Muscle of back (tissue), 3 donors: ENCODE measurements at regions not wholly inside any gene's neighbourhood (a gene's known extent, or its start where the extent isn't known, plus 50 kb on each side); places are given as distances from the start of the nearest gene placed in this dataset.

Source experiments
- DNase-seq, 3 donors: peaks; one replicate each; pipeline versions ENCODE4 v3.0.0 to v3.0.0-alpha.2; 2013

- DNase-seq = no peak
These were observed 51.9 kb upstream of the DBX2 start for GRCh38 chr12:45102818-45103217.

DNA sequence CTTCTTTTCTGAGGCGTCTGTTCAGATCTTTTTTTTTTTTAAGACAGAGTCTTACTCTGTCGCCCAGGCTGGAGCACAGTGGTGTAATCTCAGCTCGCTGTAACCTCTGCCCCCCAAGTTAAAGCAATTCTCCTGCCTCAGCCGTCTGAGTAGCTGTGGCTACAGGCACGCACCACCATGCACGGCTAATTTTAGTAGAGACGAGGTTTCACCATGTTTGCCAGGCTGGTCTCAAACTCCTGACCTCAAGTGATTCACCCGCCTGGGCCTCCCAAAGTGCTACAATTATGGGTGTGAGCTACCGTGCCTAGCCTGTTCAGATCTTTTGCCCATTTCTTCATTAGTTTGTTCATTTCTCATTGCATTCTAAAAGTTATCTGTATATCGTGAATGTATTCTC is 55.1 kb upstream of the DBX2 start:
- no peak for DNase-seq

- no peak for DNase-seq
These were observed 61.4 kb upstream of the DBX2 start for GRCh38 chr12:45112306-45112705.

- no peak for DNase-seq
These were observed 70.3 kb upstream of the DBX2 start for GRCh38 chr12:45121224-45121623.

DNA sequence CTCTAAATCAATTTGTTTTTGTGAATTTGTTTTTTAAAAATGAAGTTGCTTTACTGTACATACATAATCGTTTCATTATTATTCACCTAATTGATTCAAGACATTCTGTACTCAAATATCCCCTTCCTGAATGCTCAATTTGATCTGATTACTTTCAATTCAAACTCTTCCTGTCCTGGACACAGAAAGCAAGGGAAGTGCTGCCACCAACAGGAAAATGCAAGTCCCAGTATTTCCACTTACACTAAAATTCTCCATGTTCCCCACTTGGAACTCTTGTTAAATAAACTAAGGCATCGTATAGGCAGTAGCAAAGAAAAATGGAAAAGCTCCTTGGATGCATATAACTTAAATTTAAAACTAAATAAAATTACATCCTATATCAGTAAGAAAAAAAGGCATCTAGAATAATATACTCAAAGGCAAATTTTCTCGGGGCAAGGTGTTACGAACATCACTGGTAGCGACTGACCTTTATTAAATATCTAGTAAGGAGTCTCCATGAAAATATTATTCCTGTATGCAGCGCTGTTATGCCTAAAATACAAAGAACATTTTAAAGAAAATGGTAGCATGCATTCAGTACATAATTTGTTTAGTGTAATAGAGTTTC is 72.0 kb upstream of the DBX2 start:
- peak; percentile 29 to 72 (median 54) for DNase-seq

DNA sequence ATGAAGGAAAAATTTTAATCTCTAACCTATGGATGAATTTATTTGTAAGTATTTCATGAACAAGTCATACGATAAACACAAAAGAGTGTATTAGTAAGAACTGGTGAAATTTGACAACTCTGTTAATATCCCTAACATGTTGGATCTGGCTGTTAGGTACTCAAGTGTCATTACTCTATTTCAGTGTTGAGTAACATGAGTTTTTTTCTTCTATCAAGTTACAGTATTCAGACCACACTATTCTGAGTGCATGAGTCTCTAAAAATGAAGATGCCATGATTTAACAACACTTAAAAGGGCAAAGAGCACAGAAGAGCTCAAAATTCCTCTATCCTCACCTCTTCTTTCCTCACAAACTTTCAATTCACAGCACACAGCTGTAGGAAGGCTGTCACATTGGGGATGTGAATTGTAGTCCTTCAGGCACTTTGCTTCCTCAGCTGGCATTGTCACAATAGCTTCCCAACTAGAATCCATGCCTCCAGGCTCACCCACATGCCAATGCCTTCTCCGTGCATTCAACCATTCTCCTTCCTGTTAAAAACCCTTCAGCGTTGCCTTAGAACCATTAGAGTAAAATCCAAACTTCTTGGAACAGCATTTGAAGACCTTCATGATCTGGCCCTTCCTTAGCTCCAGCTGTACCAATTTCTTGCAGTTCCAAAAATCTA is 73.7 kb upstream of the DBX2 start:
- no peak for DNase-seq

DNA sequence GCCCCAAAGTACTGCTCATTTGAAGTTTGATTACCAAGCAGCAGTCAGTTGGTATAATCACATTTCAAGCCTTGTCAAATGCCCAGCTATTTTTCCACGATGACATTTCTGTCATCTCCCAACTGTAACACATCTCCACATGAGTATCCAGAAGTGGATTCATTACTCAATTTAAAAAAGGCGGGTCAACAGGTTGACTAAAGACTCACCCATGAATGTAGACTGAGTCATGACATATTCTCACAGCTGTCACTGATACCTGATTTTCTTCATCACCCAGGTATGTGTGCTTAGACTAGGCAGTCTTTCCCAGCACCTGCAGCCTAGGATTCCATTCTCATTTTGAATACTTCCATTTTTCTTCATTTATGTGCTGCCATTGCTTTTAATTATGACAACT is 75.1 kb upstream of the DBX2 start:
- no peak for DNase-seq

DNA sequence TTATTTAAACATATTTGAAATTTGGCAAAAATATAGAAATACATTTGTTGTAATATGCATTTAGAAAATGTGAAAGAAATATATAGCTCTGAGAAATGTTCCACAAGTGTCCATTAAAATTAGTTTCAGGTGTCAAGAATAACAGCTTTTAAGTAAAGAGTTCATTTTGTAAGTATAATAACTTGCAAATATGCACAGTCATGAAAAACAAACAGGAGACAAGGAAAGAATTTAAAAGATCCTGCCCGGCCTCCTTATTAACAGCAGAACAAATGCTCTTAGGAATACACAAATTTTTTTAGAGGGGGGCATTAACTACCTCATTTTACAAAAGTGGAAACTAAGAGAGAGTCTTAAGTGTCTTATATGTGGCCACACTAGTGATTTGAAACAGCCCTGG is 77.7 kb upstream of the DBX2 start:
- no peak for DNase-seq

DNA sequence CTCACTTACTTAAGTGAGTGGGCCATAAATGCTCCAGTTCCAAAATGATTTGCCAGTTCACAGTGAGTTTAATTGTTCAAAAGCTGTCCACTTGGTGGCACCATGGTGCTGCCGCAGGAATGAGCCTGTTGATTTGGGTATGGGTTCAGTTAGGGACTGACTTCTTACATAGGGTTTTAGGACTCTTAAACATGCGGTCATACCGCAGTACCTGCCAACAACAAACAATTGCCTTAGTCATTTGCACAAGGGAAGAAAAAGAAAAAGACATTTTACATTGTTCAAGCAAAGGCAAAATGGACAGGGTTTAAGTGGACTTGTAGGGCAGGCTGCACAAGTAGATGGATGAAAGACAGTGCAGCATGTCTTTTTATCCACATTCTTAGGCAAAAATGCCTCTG is 80.0 kb upstream of the DBX2 start:
- DNase-seq = peak; percentile 57 to 85 (median 71)

DNA sequence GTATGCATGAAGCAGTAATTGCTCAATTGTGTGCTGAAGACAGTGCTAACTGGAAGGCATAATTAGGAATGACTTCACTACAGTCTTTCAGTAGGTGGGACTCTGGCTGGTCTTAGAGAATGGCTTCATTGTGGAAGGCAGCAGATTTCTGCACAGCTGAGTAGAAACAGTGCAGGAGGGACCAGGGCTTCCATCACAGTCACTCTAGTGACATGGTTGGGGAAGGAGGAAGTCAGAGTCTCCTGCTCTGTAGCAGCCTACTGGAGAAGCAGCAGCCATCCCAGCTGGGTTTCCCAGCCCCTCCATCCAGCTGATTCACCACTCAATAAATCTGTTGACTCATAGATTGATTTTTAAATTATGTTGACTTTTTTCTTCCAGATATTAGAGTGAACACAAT is 80.6 kb upstream of the DBX2 start:
- no peak for DNase-seq

DNA sequence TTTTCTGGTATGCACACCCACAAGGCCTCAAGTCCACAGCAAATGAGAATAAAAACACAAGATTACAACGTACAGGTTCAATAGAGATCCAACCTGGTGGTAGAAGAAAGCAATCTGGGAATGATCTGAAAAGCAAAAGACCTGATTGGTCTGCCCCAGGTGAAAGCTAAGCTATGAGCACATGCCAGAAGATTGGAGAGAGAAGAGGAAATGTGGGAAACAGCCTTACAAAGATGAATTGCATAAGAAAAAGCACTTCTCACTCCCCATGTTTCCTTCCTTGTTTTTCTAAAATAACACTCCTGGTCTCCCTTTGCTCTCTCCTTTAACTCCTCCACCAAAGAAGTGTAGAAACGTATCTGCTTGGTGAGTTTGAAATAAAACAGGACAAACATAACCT is 77.3 kb upstream of the ANO6 start:
- DNase-seq = no peak

GRCh38 chr12:45148006-45148405 is 67.9 kb upstream of the ANO6 start:
- no peak for DNase-seq

DNA sequence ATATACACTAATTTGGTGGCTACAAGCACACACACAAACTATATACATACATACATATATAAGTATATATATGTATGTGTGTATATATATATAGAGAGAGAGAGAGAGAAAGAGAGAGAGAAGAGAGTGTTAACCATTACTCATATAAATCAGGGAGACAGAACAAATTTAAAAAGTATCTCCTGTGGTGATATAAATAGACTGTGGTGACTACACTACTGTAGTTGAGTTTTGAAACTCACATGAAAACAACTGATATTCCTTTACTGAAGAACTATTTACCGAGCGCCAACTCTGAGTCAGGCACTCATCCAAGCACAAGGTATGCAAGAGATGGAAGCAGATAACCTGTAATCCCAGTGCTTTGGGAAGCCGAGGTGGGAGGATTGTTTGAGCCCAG is 67.3 kb upstream of the ANO6 start:
- no peak for DNase-seq

DNA sequence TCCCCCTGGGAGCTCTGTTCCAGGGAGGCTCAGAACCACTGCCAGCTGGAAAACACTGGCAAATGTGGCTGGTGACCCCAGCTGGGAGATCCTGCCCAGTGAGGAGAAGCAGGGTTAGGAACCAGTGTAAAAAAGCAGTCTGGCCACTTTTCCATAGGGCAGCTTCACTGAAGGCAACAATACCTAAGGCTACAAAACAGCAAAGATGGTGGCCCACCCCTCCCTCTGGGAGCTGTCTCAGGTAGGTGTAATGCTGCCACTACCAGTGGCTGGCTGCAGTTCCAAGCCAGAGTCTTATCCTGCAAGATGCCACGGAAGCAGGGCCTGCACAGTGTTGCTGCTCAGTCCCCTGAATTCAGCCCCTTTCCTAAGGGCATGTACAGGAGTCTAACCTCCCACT is 50.6 kb upstream of the ANO6 start:
- peak in 1 of 3 donors; percentile 9 for DNase-seq

DNA sequence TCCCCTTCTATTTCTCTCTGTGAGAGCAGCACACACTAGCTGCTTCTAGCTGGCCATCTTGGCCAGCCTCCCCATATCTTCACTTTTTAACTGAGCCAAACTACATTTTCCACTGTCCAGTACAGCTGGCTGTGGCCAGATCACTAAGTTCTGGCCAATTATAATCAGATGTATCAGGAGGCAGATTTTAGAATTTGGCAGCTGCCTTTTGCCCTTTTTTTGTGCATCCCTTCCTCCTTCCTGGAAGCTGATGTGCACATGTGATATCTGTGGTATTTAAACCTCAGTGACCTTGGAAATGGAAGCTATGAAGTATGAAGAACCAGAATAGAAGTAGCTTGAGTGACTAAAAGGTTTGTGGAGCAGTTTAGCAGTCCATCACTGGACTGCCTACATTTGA is 49.8 kb upstream of the ANO6 start:
- DNase-seq = peak; percentile 59 to 83 (median 71)
